ENCODE measurements at regions not wholly inside any gene's neighbourhood (a gene's known extent, or its start where the extent isn't known, plus 50 kb on each side); places are given as distances from the start of the nearest gene placed in this dataset.
"Not testable (repeated sequence)": the region's sequence is repeated elsewhere in the genome, so short reads cannot be mapped to it uniquely, and the experiment has no call there.

GRCh38 chr5:117454716-117455212 is 880.1 kb upstream of the SEMA6A start:
- DNase-seq (ENCODE audit: low read depth, low spot score) = no peak

- DNase-seq (ENCODE audit: low read depth, low spot score) = no peak
Observed at GRCh38 chr5:117436846-117437245, 862.2 kb upstream of the SEMA6A start.

GRCh38 chr5:117435203-117435602 is 860.6 kb upstream of the SEMA6A start:
- no peak for DNase-seq (ENCODE audit: low read depth, low spot score)

- DNase-seq (ENCODE audit: low read depth, low spot score) = no peak
Observed at GRCh38 chr5:117434254-117434653, 859.6 kb upstream of the SEMA6A start.

DNA sequence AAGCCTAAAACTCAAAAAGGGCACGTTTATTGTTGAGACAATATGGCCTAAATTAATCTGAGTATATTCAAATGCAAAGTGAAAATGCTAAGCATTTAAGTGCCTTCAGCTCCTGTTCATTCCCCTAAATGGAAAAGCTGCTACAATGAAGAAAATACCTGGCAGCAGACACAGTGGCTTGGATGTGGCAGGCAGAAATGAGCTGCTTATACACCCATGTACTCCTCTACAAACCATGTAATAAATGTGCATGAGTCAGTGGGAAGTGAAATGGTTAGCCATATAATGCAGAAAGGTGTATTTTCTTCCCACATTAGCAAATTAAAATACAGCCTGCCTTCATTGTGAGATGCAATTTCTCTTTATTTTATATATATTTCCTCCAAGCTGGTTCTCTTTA is 859.2 kb upstream of the SEMA6A start:
- DNase-seq (ENCODE audit: low read depth, low spot score) = no peak

GRCh38 chr5:117431091-117431490 is 856.5 kb upstream of the SEMA6A start:
- DNase-seq (ENCODE audit: low read depth, low spot score) = no peak

DNA sequence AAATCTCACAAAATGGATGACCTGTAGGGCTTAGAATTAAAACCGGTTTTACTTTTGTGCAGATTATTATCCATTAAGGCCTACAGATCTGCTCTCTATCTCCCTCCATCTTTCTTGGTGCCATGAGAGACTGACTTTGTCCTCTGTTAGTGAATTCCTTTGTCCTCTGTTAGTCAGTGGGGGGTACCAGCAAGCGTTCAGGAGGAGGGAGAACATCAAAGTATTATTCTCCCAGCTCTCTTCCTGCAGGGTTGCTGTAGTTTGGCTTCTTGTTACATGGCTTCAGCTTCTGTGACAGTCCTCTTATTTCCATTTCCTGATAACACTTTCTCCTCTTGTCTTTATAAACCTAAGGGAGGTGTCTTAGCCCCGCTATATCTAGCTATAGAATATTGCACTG is 850.5 kb upstream of the SEMA6A start:
- DNase-seq (ENCODE audit: low read depth, low spot score) = no peak

GRCh38 chr5:117424559-117424958 is 849.9 kb upstream of the SEMA6A start:
- no peak for DNase-seq (ENCODE audit: low read depth, low spot score)

DNA sequence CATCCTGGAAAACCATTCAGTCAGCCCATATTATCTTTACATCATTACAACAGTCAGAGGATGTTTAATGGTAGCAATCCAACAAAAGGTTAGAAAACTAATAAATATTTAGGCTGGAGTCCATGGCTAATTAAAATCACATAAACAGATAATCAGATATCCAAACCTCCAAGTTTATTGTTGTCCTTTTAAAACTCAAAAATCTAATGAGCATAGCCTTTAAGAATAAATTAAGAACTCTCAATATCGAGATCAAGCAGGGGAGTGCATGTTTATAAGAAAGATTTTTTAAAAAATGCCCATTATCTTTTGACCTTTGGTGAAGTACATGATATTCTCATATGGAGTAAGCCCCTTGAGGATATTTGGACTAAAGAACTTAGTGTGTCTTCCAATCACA is 842.9 kb upstream of the SEMA6A start:
- no peak for DNase-seq (ENCODE audit: low read depth, low spot score)

GRCh38 chr5:117414926-117415325 is 840.3 kb upstream of the SEMA6A start:
- no peak for DNase-seq (ENCODE audit: low read depth, low spot score)

DNA sequence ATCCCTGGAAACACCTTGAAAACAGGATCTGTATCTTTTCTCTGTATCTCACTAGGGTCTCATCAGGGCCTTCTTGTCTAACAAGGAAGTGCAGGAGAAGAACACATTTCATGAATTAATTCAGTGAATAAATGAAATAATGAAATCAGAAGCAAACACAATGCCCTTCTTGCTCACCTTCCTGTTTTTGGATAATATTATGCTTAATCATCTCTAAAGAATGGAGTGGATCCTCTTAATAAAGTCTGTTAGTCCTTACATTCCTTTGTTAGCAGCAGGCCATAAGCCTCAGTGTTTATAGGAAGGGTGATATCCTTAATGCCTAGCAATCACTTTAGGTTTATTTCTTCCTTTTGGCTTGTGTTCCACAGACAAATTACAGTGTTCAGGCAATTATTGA is 837.1 kb upstream of the SEMA6A start:
- no peak for DNase-seq (ENCODE audit: low read depth, low spot score)

DNA sequence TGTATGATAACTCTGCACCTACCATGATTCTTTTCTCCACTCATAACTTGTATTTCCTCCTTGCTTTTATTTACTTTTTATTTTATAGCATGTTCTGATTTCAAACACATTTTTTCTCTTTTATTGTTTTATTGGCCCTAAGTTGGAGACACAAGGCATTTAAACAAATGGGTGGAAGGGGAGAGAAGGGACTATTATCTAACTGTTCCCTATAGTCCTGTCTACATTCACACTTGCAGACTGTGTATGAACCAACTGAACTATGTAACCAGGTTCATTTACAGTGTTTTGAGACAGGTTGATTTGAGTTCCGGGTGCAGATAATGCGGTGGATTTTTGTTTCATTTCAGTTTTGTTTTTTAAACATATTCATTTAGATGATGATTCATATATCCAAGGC is 830.6 kb upstream of the SEMA6A start:
- no peak for DNase-seq (ENCODE audit: low read depth, low spot score)

DNA sequence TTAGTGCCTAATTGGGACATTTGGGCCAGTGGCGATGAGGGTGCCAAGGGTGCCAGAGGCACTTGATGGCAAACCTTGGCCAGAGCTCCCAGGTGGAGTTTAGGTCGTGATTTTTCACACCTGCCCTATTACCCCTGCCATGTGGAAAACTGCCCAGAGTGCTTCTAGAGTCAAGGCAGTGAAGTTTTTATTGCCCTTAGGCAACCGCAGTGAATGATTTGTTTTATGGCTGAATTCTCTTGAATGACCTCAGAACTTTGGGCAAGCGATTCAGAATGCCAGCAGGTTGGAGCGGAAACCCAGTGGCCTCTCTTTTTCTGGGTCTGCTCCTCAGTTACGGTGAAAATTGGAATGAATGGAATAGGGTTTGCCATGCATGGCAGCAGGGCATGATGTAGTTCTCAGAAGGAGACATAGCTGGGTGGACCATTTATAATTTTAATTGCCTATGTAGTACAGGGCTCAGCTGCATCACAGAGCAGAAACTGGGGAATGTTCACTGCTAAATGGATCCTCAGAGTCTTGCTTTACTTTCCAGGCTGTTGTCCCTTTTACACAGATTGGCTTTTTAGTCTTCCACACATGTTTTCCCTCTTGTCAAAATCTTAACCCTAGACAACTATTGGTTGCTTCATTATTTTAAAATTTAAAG is 820.0 kb upstream of the SEMA6A start:
- no peak for DNase-seq (ENCODE audit: low read depth, low spot score)

DNA sequence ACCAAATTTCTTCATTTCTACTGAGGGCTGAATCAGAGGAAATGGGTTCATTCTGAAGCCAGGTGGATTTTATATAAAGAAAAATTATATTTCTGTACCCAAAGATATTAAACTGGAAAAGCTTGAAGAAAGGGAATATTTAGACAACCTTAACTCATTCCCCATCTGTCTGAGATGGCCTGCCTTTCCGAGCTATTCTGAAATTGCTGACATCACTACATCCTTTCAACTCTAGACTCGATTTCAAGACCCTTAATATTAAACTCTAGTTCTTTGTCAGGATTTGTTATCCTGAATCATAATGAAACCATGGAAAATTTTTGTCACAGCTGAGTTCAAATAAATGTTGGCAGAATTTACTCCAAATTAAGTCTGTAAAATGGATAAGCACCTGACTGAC is 818.5 kb upstream of the SEMA6A start:
- DNase-seq (ENCODE audit: low read depth, low spot score) = no peak

- no peak for DNase-seq (ENCODE audit: low read depth, low spot score)
Observed at GRCh38 chr5:117380316-117380715, 805.7 kb upstream of the SEMA6A start.

DNA sequence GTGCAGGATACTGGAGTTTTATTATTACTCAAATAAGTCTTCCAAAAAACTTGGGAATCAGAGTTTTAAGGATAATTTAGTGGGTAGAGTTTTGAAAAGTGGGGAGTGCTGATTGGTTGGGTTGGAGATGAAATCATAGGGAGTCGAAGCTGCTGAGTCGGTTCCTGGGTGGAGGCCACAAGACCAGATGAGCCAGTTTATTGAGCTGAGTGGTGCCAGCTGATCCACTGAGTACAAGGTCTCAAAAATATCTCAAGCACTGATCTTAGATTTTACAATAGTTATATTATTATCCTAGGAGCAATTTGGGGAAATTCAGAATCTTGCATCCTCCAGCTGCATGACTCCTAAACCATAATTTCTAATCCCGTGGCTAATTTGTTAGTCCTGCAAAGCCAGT is 804.9 kb upstream of the SEMA6A start:
- no peak for DNase-seq (ENCODE audit: low read depth, low spot score)

DNA sequence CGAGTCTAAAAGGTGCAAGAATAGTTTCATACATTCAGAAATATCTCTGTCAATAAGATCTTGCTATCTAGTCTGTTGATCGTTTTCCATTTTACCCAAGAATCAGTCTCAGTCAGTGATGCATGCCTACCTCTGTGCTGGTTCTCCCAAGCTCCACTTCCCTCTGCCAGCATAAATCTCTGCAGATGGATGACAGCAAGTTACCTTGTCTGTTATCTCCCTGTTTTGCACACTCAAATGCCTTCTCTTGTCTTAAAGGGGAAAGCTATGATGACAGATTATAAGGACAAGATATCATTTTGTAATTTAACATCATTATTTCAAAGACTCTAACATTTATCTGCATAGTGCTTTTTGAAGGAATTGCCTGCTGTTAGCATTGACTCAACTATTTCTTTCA is 802.1 kb upstream of the SEMA6A start:
- no peak for DNase-seq (ENCODE audit: low read depth, low spot score)

DNA sequence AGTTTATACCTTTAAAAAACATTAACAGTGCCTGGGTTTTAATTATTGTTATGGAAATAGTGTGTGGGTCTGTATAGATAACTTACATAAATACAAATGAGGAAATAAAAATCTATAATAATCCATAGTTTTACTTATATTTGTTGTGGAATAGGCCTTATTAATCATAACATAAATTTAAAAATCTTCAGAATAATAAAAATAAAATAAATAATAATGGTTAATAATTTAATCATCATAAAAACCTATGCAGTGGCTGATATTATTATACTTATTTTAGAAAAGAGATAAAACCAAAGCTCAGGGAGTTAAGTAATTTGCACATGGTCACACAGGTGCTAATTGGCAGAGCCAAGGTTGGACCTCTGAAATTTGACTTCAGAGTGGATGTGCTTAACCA is 785.3 kb upstream of the SEMA6A start:
- DNase-seq (ENCODE audit: low read depth, low spot score) = no peak

GRCh38 chr5:117357886-117358285 is 783.3 kb upstream of the SEMA6A start:
- DNase-seq (ENCODE audit: low read depth, low spot score) = no peak

- DNase-seq (ENCODE audit: low read depth, low spot score) = no peak
Observed at GRCh38 chr5:117347280-117347679, 772.7 kb upstream of the SEMA6A start.

DNA sequence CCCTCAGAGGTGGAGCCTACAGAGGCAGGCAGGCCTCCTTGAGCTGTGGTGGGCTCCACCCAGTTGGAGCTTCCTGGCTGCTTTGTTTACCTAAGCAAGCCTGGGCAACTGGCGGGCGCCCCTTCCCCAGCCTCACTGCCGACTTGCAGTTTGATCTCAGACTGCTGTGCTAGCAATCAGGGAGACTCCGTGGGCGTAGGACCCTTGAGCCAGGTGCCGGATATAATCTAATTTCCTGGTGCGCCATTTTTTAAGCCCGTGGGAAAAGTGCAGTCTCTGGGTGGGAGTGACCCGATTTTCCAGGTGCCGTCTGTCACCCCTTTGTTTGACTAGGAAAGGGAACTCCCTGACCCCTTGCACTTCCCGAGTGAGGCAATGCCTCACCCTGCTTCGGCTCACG is 769.1 kb upstream of the SEMA6A start:
- DNase-seq (ENCODE audit: low read depth, low spot score) = not testable (repeated sequence)

GRCh38 chr5:117337064-117337749 is 762.6 kb upstream of the SEMA6A start:
- DNase-seq (ENCODE audit: low read depth, low spot score) = no peak

DNA sequence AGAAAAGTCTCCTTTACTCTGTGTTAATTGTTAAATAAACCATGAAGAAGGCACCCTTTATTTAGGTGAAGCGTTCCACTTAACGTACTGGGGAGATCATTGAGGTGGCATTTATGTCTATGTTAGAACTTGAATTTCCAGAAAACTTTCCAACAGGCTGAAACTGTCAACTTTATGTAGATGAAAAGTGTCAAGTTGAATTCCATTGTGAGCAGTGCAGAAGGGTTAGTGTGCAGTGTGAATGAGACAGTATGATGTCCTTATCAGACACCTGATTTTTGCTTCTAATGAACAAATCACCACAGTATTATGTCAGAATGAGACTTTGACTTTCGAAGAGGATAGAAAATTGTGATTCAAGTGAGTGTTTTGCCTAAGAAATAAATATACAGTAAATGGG is 761.6 kb upstream of the SEMA6A start:
- no peak for DNase-seq (ENCODE audit: low read depth, low spot score)

GRCh38 chr5:117333011-117333410 is 758.4 kb upstream of the SEMA6A start:
- no peak for DNase-seq (ENCODE audit: low read depth, low spot score)

All from brain pericyte (primary cell).